Neural crest cell (in vitro differentiated cells): ENCODE measurements at regions not wholly inside any gene's neighbourhood (a gene's known extent, or its start where the extent isn't known, plus 50 kb on each side); places are given as distances from the start of the nearest gene placed in this dataset.

Source experiments
- DNase-seq: peaks from one replicate; pipeline ENCODE4 v3.0.0; 2021; ENCODE audit warnings: low read depth, mixed read lengths, low spot score
- H3K27ac Mint-ChIP-seq: one replicate; pipeline ENCODE4 v1.8.0; 2021; ENCODE audit warnings: mild to moderate bottlenecking, mixed read lengths; ENCODE audit not compliant: unreplicated experiment
- H3K27me3 Mint-ChIP-seq: 2 replicates; pipeline ENCODE4 v1.8.0; 2021; ENCODE audit warnings: low read depth, mild to moderate bottlenecking, mixed read lengths
- H3K36me3 Mint-ChIP-seq: 2 replicates; pipeline ENCODE4 v1.8.0; 2021; ENCODE audit warnings: low read depth, mild to moderate bottlenecking, mixed read lengths
- H3K4me1 Mint-ChIP-seq: 2 replicates; pipeline ENCODE4 v1.8.0; 2021; ENCODE audit warnings: mixed read lengths
- H3K4me3 Mint-ChIP-seq: one replicate; pipeline ENCODE4 v1.8.0; 2021; ENCODE audit warnings: mild to moderate bottlenecking, mixed read lengths
- H3K9me3 Mint-ChIP-seq: 2 replicates; pipeline ENCODE4 v1.8.0; 2021; ENCODE audit warnings: mixed read lengths
- CTCF ChIP-seq: fragments of 200-600 bp; sonication (generic); conservative IDR thresholded peaks from 2 replicates; pipeline ENCODE4 v1.5.0; 2021; ENCODE audit warnings: antibody characterized with exemption, mild to moderate bottlenecking

GRCh38 chr2:181231151-181231550, 226.0 kb upstream of the ITGA4 start:
- H3K27ac Mint-ChIP-seq, result no peak overlapping the region

GRCh38 chr2:181231886-181232621, 225.1 kb upstream of the ITGA4 start:
- Mint-ChIP-seq H3K27ac (no peak overlapping the region), H3K9me3 (no peaks in the 10 kb centered on the region)

More at GRCh38 chr2:181231151-181231550, 226.0 kb upstream of the ITGA4 start:
- Mint-ChIP-seq H3K36me3 (peaks cover 2% of the 10 kb centered on the region), H3K9me3 (no peaks in the 10 kb centered on the region), H3K27me3 (no peaks in the 10 kb centered on the region), H3K4me3 (no peak overlapping the region), H3K4me1 (peaks cover 5% of the 10 kb centered on the region)
- no peak for DNase-seq
- TF ChIP-seq CTCF, result no peak

GRCh38 chr2:181234487-181234891, 222.7 kb upstream of the ITGA4 start:
- Mint-ChIP-seq H3K36me3 (no peaks in the 10 kb centered on the region), H3K9me3 (no peaks in the 10 kb centered on the region), H3K4me3 (no peak overlapping the region), H3K27ac (no peak overlapping the region), H3K4me1 (peaks cover 12% of the 10 kb centered on the region), H3K27me3 (no peaks in the 10 kb centered on the region)
- no peak for TF ChIP-seq CTCF
- DNase-seq, result no peak

More at GRCh38 chr2:181231886-181232621, 225.1 kb upstream of the ITGA4 start:
- Mint-ChIP-seq H3K36me3 (no peaks in the 10 kb centered on the region), H3K4me3 (no peak overlapping the region), H3K4me1 (peaks cover 5% of the 10 kb centered on the region), H3K27me3 (no peaks in the 10 kb centered on the region)
- DNase-seq, result no peak
- TF ChIP-seq CTCF, result no peak

- no peak for TF ChIP-seq CTCF
- H3K27ac Mint-ChIP-seq, result no peak overlapping the region
- H3K4me1 Mint-ChIP-seq, result peaks cover 14% of the 10 kb centered on the region
Observed at GRCh38 chr2:181235011-181235410, 222.2 kb upstream of the ITGA4 start.

GRCh38 chr2:181235683-181236459, 221.3 kb upstream of the ITGA4 start:
- Mint-ChIP-seq H3K9me3 (no peaks in the 10 kb centered on the region), H3K4me3 (no peak overlapping the region), H3K36me3 (no peaks in the 10 kb centered on the region)

More at GRCh38 chr2:181235011-181235410, 222.2 kb upstream of the ITGA4 start:
- DNase-seq, result no peak
- Mint-ChIP-seq H3K4me3 (no peak overlapping the region), H3K27me3 (no peaks in the 10 kb centered on the region), H3K9me3 (no peaks in the 10 kb centered on the region), H3K36me3 (no peaks in the 10 kb centered on the region)

More at GRCh38 chr2:181235683-181236459, 221.3 kb upstream of the ITGA4 start:
- no peaks in the 10 kb centered on the region for H3K27me3 Mint-ChIP-seq
- DNase-seq, result no peak
- H3K27ac Mint-ChIP-seq, result no peak overlapping the region
- no peak for TF ChIP-seq CTCF
- peaks cover 17% of the 10 kb centered on the region for H3K4me1 Mint-ChIP-seq
